ENCODE measurements at regions not wholly inside any gene's neighbourhood (a gene's known extent, or its start where the extent isn't known, plus 50 kb on each side); places are given as distances from the start of the nearest gene placed in this dataset.

- no peak for DNase-seq (ENCODE audit: low read depth in 2 of 2)
Observed at GRCh38 chrX:121102101-121102500, 54.7 kb downstream of the GLUD2 start.

GRCh38 chrX:121103381-121103780 is 56.0 kb downstream of the GLUD2 start:
- DNase-seq (ENCODE audit: low read depth in 2 of 2): no peak

- DNase-seq (ENCODE audit: low read depth in 2 of 2): no peak
Observed at GRCh38 chrX:121106484-121107235, 59.2 kb downstream of the GLUD2 start.

GRCh38 chrX:121109986-121110385 is 62.6 kb downstream of the GLUD2 start:
- no peak for DNase-seq (ENCODE audit: low read depth in 2 of 2)

GRCh38 chrX:121110536-121110935 is 63.1 kb downstream of the GLUD2 start:
- DNase-seq (ENCODE audit: low read depth in 2 of 2): no peak

- no peak for DNase-seq (ENCODE audit: low read depth in 2 of 2)
Observed at GRCh38 chrX:121114691-121115090, 67.3 kb downstream of the GLUD2 start.

GRCh38 chrX:121120690-121121605 is 73.5 kb downstream of the GLUD2 start:
- no peak for DNase-seq (ENCODE audit: low read depth in 2 of 2)

GRCh38 chrX:121122332-121122731 is 74.9 kb downstream of the GLUD2 start:
- no peak for DNase-seq (ENCODE audit: low read depth in 2 of 2)

- DNase-seq (ENCODE audit: low read depth in 2 of 2): no peak
Observed at GRCh38 chrX:121128925-121129877, 81.8 kb downstream of the GLUD2 start.

GRCh38 chrX:121132675-121133074 is 85.3 kb downstream of the GLUD2 start:
- no peak for DNase-seq (ENCODE audit: low read depth in 2 of 2)

- no peak for DNase-seq (ENCODE audit: low read depth in 2 of 2)
Observed at GRCh38 chrX:121135488-121136207, 88.2 kb downstream of the GLUD2 start.

- DNase-seq (ENCODE audit: low read depth in 2 of 2): no peak
Observed at GRCh38 chrX:121146059-121146628, 98.7 kb downstream of the GLUD2 start.

GRCh38 chrX:121150217-121150616 is 102.8 kb downstream of the GLUD2 start:
- DNase-seq (ENCODE audit: low read depth in 2 of 2): no peak

GRCh38 chrX:121151293-121151692 is 103.9 kb downstream of the GLUD2 start:
- DNase-seq (ENCODE audit: low read depth in 2 of 2): no peak

GRCh38 chrX:121154858-121155404 is 107.5 kb downstream of the GLUD2 start:
- no peak for DNase-seq (ENCODE audit: low read depth in 2 of 2)

- no peak for DNase-seq (ENCODE audit: low read depth in 2 of 2)
Observed at GRCh38 chrX:121160987-121161386, 113.6 kb downstream of the GLUD2 start.

- no peak for DNase-seq (ENCODE audit: low read depth in 2 of 2)
Observed at GRCh38 chrX:121161501-121161933, 114.1 kb downstream of the GLUD2 start.

GRCh38 chrX:121163443-121163842 is 116.0 kb downstream of the GLUD2 start:
- DNase-seq (ENCODE audit: low read depth in 2 of 2): no peak

GRCh38 chrX:121165930-121166359 is 118.5 kb downstream of the GLUD2 start:
- DNase-seq (ENCODE audit: low read depth in 2 of 2): no peak
